HG03280 (cell line): ENCODE measurements at regions not wholly inside any gene's neighbourhood (a gene's known extent, or its start where the extent isn't known, plus 50 kb on each side); places are given as distances from the start of the nearest gene placed in this dataset.
A peak's percentile ranks its signal among the peaks of the same experiment; 100 is the strongest.

Experiments used
- ATAC-seq: cut with Tn5 transposase; IDR thresholded peaks from one replicate; pipeline ENCODE4 v1.9.1; 2021; ENCODE audit warnings: mild to moderate bottlenecking, moderate library complexity; ENCODE audit not compliant: unreplicated experiment

DNA sequence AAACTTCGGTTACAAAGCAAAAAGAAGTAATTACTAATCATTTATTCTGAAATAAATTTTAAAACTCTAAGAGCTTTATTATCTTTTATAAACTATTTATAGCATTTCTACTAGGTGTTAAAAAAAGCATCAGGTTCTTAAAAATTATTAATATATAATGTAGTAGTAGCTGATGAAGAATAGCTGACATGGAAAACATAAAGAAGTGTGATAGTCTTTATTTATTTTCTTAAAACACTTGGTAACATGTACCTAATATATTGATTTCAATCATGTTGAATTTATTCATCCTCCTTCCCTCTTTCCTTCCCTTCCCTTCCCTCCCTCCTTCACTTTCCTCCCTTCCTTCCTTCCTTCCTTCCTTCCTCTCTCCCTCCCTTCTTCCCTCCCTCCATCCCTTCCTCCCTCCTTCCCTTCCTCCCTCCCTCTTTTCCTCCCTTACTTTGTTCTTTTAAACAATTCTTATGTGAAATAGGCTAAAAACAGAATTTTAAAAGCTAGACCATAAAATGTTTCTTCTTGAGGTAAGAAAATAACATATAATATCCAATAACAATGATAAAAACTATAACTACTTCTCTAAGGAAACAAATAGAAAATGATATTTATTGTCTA lies 913.9 kb upstream of the MAP3K7 start:
- ATAC-seq = no peak

DNA sequence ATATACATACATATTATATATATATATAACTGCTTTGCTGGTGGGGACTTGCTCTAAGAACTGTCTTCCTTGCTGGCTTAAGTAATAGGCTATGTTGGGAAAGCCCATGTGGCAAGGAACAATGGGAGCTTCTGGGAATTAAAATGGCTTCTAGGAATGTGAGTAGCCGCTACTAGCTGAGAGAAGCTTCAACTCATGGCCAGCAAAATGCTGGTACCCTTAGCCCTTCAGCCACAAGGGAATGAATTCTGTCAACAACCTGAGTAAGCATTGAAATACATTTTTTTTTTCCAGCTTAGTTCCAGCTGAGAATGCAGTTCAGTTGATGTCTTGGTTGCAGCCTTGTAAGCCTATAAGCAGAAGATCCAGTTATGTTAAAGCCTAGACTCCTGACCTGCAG lies 911.7 kb upstream of the MAP3K7 start:
- ATAC-seq = no peak

DNA sequence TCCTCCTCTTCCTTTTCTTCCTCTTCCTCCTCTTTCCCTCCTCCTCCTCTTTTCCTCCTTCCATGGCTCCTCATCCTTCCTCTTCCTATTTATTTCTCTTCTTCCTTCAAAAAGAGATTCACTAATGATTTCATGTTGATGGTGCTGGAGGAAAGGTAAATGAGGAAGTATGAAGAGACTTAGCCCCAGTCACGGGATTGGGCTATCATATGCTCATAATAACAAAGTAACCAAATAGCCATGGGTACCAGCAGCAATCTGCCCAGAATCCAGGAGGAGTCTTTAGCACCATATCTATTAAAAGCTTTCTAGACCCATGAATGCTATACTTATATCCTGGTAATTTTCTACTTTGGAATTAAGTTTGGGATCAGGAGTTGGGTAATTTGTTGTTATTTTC lies 910.9 kb upstream of the MAP3K7 start:
- ATAC-seq = no peak

DNA sequence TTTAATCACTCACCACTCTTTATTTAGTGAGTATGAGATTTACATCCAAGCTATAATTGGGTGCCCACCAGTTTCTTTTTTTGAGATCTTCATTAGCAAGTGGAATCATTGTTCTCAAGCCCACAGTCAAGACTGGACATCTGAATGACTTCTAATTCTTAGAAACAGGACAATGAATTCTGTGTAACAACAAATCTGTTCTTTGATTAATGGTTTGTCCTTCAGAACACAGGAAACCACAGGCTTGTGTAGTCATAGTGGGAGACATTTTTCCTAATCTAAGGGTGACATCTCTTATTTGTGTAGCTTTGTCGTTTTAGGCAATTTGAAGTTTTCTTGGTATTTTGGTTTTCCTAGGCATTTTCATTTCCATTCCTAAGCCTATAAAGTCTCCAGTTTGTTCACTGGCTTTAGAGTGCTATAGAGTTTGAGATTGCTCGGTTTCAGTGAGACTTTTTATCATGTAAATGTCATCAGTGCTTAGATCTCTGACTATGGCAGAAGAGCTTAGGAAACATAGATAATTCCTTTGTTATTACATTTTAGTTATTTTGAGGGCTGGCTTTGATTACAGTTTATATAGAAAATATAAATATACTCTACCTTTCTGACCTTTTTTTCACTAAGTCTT lies 903.9 kb upstream of the MAP3K7 start:
- ATAC-seq = no peak

DNA sequence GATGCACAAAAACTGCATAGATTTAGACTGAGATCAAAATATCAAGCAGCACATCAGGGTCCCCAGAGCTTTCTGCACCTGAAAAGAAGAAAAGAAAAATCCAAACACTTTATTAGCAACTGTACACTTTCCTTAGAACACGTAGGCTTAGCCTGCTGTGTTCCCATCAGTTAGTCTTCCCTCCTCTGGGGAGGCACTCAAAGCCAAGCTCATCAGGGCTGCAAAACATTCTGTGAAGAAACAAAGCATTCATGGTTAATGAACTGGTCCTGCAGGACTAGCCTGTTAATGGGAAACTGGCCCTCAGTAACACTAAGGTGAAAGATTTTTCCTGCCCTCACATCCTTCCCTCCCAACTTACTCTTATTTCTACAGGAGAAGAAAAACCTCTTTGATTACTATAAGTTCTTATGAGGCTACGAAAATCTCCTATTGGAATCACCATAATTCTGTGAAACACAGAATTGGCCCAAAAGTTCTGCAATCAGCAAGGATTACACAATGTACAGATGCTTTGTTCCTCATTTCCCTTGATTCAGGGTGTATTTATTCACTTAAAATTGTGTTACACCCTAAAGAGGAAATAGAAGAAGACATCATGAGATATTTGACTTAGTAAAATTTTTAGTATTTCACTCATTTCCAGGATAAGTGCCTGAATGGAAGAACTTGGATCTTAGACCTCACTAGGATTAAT lies 901.0 kb upstream of the MAP3K7 start:
- ATAC-seq = no peak

DNA sequence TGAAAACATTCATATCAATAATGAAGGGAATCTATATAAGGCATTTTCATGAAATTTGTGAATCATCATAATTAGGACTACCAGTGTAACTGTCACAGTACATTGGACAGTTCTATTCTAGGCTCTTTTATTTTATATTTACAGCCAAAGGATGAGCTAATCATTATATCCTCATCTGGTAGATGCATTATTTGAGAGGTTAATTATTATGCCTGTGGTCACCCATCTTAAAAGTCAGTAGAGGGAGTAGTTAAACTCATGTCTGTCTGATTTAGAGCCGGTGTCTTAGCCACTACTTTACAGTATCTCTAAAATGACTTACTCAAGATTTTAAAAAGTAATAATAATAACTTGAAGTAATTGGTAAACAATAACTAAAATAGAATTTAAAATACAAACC lies 899.3 kb upstream of the MAP3K7 start:
- no peak for ATAC-seq

DNA sequence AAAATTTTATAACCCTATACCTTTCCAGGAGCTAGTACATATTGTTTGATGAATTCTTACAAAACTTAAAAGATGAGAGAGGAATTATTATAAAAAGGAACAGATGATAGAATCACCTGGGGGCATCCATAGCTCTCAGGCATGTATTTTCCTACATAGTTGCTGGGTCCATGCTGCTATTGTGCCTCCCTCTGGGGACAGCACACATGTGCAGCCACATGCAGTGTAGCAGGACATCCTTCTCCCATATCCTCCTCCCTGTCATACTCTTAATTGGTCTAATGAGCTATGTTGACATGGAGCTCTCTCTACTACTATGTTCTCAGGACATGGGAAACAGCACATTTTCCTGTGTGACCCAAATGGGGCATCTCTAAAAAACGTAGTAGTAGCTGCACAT lies 898.2 kb upstream of the MAP3K7 start:
- no peak for ATAC-seq

DNA sequence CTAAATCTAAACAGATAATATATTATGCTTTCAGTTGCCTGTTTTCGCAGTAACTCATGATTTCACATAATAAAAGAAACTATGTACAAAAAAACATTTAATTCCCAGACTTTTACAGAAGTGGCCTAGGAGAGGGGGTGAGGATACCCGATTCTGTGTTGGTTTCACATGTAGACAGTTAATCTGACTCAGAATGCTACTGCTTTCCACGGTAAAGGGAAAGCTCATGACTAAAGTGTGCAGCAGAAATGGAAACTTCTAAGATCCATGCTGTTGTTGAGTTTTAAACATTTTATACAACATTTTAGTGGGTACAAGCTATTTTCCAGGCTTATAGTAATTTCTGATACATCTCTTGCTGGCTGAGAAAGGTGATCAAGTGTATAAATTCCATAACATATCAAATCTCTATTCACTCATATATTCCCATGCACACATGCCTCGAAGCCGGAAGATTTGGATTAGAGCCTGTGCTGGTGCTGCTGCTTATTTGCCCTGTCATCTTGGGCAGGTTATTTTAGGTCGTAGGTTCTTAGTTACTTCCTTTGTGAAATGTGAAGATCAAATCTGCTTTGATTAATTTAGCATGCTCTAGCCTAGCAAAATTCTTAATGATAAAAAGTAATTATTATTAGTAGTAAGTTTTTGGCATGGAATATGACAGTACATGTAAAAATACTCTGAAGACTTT lies 896.7 kb upstream of the MAP3K7 start:
- peak; percentile 40 for ATAC-seq

DNA sequence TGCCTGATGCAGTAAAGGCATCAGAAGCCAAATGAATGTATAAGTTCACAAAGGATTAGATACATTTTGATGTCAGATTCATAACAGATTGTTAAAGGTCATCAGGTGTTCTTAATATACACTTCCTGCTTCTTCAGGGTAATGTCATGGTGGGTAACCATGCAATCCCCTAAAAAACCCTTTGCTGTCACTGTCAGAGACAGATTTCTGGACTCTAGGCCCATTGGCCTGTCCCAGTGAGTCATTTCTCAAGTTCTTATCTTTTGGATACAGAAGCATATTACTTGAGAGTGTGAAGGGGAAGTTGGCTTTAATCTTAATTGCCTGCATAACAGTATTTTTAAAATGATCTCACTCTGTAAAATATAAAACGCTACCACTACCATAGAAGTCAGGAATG lies 895.6 kb upstream of the MAP3K7 start:
- ATAC-seq = peak; percentile 61

DNA sequence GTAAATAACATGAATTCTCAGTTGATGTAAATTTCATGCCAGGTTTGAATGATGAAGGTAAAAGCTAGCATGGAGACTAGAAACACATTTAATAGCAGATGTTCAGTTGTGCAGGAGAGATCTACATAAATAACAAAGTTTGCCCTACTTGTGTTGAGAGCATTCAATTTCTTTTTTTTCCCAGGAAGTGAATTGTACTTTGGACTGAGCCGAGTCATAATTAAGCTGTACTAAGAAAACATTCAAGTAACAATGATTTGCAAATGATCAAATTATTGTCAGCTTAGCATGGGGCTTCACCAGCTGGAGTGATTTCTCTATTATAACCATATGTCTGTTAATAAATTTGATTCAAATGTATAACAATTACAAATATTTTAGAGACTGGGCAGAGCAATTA lies 893.5 kb upstream of the MAP3K7 start:
- no peak for ATAC-seq

DNA sequence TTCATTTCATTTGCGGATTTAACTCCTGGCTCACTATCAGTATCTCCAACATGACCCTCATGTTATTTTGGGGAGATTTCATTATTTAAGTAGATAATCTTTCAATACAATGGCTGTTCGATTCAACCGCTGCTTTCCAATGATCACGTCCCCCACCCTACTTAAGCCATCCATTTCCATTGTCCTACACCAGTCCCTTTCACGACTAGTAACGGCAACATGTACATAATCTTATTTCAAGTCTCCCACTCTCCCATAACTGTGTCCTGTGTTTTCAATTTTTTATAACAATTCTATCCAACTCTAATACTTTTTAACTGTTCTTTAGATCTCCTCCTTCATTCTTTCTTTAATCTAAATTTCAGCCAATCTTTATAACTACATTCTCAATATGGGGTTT lies 890.8 kb upstream of the MAP3K7 start:
- no peak for ATAC-seq

DNA sequence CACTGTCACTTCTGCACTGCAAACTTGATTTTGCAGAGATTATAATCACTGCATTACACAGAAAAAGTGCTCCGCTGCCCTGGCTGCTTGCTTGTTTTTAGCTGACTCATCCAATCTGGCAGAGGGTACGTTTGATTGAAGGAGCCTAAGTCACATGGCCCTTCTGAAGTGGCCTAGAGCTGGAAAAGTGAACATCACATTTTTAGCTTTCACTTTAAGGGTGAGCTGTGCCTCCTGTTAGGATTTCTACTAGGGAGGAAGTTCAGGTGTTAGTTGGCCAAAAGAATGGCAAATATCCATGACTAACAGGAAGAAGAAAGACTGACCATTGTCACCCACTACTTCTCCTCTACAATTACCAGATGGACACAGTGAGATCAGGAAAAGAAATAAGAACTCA lies 889.1 kb upstream of the MAP3K7 start:
- no peak for ATAC-seq

DNA sequence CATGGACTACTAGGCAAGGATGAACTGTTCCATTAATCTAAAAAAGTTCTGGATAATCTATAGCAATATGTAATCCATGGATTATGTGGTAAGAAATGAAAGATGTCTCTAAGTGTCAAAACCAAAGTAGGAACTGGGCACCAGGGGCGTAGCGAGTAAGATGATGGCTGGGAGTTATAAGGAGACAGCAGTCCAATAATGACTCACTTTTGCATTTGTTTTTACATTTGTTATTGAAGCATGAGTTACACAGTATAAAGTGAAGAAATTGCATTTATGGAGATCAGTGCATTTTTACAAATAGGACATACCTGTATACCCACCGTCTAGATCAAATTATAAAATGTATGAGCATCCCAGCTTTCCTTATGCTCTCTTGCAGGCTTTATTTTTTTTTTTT lies 878.5 kb upstream of the MAP3K7 start:
- ATAC-seq = no peak

DNA sequence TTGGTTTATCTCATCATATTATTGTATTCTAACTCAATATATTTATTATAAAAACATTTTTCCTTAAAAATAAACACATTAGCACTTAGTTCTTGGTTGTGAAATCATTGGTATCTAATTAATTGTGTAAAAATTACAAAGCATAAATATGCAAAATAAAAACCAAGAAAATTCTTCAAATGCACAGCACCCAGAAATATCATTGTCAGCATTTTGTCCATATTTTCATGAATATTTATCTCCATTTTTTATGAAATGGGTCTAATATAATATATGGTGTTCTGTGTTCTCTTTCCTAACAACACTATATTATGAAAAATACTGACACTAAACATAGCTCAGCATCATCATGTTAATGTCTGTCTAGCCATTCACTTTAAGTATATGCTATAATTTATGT lies 877.8 kb upstream of the MAP3K7 start:
- ATAC-seq = no peak

DNA sequence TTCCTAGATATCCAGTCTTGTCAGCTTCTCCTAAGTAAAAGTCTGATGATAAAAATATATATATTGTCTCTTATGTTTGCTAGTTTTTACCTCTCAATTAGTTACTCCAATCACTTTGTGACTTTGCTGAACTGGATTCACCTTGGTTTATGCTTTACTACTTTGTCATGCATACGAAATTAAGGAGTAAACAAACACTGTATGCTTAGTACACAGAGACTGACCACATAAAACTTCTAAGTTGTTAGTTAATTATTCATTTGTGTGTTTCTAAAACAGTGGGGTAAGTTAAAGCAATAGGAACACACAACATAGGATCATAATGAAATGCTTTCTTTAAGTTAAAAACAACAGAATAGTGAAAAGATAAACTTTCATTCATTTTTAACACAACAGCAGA lies 877.3 kb upstream of the MAP3K7 start:
- no peak for ATAC-seq

DNA sequence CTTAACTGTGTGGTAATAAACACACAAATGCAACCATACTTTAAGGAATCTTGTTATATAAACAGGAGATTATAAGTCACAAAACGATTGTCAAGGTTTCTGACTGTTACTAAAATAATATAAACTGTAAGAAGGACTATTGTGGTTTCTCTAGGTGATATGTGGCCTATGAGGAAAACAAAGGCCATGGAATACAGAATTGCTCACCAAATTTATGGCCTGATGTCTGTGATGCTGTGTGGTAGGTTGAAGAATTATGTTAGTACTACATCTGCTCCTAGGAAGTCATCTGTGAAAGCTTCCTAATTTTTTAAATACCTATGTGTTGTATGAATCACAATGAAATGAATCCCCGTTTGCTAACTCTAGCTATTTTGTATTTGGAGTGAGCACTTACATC lies 875.4 kb upstream of the MAP3K7 start:
- ATAC-seq = no peak

DNA sequence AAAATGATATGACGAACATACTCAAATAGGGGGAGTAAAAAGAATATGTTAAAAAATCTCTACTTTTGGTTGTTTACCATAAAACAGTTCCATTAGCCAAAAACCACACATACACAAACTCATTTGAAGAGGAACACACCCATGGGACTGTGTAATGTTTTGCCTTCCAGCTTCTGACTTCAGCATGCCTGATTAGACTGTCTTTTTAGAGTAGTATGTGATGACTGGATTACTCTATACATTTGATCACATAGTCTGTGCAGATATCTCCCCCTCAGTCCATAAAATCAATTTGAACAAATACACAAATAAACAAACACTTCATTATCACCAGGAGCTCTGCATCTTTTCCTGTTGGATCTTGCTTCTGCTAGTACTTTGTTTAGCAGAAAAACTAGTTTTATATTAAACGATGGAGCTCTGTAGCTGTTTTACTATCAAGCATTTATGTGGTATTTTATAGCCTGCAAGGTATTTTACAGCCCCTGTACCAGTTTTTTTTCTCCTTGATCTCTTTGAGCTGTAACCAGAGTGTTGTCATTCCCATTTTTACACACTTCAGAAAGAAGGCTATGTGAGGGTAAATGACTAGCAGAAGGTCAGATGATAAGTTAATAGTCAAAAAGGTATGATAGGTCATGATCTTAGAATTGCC lies 866.5 kb upstream of the MAP3K7 start:
- no peak for ATAC-seq

DNA sequence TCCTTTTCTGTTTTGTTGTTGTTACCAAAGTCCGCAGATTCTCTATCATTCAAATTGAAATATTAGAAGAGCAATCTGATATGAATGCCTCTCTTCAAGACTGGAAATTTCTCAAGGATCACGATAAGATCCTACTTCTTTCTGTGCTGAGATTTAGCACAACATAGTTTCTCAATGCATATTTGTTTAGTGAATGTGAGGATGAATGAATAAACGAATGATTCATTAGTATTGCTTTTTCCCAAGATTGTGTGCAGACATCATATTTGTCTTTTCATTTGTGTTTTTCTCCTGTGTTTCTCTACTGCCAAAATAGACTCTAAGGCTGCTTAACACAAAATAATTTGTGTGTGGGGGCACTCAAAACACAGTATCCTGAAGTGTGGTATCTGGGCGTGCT lies 862.7 kb upstream of the MAP3K7 start:
- no peak for ATAC-seq

DNA sequence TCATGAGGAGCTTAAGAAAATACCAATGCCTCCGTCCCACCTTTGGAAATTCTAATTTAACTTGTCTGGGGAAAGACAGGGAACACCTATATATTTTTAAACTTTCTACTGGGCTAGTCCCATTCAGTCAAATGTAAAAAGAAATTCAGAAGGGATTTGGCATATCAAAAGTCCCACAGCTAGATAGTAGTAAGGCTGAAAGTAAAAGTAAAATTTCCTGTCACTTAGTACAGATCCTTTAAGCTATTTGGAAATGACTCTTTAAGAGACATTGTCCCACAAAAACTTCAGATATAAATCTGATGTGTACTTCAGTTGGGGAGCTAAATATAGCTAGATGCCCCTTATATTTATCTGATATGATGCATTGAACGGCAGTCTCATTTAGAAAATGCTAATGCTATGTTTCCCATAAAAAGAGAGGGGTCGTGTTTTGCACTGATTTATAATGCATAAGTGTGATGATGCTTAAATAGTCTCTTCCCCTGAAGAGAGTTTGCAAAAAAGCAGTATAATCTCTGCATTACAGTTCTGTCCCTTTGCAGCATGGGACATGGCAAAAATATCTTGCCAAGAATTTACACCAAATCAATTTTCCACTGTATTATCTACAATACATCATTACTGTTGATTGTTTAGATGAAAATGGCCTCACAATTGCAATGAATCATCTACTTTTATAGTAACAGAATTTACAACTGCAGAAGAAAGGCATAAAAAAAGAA lies 860.8 kb upstream of the MAP3K7 start:
- no peak for ATAC-seq

DNA sequence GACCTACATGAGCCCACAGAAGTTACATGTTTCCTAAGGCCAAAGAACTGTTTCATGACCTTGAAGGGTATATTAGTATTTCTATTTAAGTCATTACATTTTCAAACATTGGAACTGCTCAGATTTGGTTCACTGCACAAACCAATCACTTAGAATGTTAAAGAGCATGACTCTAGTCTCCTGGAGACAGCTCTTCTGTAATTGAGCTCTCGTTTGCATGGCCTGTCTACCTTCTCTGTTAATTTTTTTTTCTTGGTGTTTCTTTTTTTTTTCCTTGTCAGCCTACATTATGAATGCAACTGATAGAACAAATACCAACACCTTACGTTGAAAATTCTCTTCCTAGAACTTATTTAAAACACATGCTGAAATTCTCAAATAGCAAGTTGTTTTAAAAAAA lies 860.2 kb upstream of the MAP3K7 start:
- ATAC-seq = no peak

DNA sequence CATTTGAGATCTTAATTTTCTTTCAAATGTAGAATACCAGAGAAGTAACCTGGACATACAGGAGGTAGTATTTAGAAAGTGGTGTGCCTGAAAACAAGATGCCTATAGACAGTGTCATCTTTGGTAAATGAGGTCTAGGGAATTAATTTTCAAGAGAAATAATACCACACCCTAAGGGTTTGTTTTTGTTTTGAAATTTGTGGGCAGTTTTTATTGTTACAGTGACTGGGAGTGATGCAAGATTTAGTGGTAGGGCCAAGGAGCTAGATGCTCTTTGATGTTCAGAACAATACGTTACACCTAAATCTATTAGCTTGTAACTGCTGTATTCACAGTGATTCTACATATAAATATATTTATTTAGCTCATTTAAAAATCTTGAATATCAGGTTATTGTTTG lies 856.5 kb upstream of the MAP3K7 start:
- no peak for ATAC-seq
